Neural progenitor cell (in vitro differentiated cells): ENCODE measurements at regions not wholly inside any gene's neighbourhood (a gene's known extent, or its start where the extent isn't known, plus 50 kb on each side); places are given as distances from the start of the nearest gene placed in this dataset.
A peak's percentile ranks its signal among the peaks of the same experiment; 100 is the strongest.

ENCODE experiments used
- DNase-seq: peaks from one replicate; pipeline ENCODE4 v3.0.0-alpha.2; 2016; ENCODE audit warnings: low spot score
- H2AFZ ChIP-seq: fragments of 200-600 bp; sonication (generic); replicated peaks from 2 replicates; pipeline ENCODE4 v1.6.1; 2016; ENCODE audit warnings: antibody characterized with exemption
- H3F3A ChIP-seq: fragments of 200-600 bp; sonication (generic); 2 replicates; pipeline ENCODE4 v1.6.1; 2016; ENCODE audit warnings: antibody characterized with exemption, low read depth
- H3K27ac ChIP-seq: fragments of 200-600 bp; sonication (generic); 2 replicates; pipeline ENCODE4 v1.5.1; 2016; ENCODE audit warnings: mild to moderate bottlenecking
- H3K27me3 ChIP-seq: fragments of 200-600 bp; sonication (generic); 2 replicates; pipeline ENCODE4 v1.6.1; 2016; ENCODE audit warnings: mild to moderate bottlenecking, moderate library complexity
- H3K36me3 ChIP-seq: fragments of 200-600 bp; sonication (generic); 2 replicates; pipeline ENCODE4 v1.5.1; 2016
- H3K4me1 ChIP-seq: fragments of 200-600 bp; sonication (generic); 2 replicates; pipeline ENCODE4 v1.6.1; 2016; ENCODE audit warnings: mixed run types
- H3K4me2 ChIP-seq: fragments of 200-600 bp; sonication (generic); 2 replicates; pipeline ENCODE4 v1.6.1; 2016
- H3K4me3 ChIP-seq: fragments of 200-600 bp; sonication (generic); 2 replicates; pipeline ENCODE4 v1.5.1; 2016
- H3K79me2 ChIP-seq: fragments of 200-600 bp; sonication (generic); 2 replicates; pipeline ENCODE4 v1.6.1; 2016; ENCODE audit warnings: low read depth
- H3K9ac ChIP-seq: fragments of 200-600 bp; sonication (generic); 2 replicates; pipeline ENCODE4 v1.6.1; 2016
- H3K9me3 ChIP-seq: fragments of 200-600 bp; sonication (generic); 2 replicates; pipeline ENCODE4 v1.5.1; 2016; ENCODE audit warnings: low read depth
- H4K20me1 ChIP-seq: fragments of 200-600 bp; sonication (generic); 2 replicates; pipeline ENCODE4 v1.6.1; 2016; ENCODE audit warnings: low read depth
- H3K27ac Mint-ChIP-seq: 3 replicates; pipeline ENCODE4 v1.8.0; 2021; ENCODE audit warnings: mixed read lengths
- H3K27me3 Mint-ChIP-seq: 2 replicates; pipeline ENCODE4 v1.8.0; 2022; ENCODE audit warnings: low read depth, mild to moderate bottlenecking, inconsistent platforms, moderate library complexity, mixed read lengths; ENCODE audit not compliant: insufficient read depth
- H3K36me3 Mint-ChIP-seq: 3 replicates; pipeline ENCODE4 v1.8.0; 2021; ENCODE audit warnings: mixed read lengths
- H3K4me1 Mint-ChIP-seq: 3 replicates; pipeline ENCODE4 v1.8.0; 2021; ENCODE audit warnings: mixed read lengths
- H3K4me3 Mint-ChIP-seq: 3 replicates; pipeline ENCODE4 v1.8.0; 2021; ENCODE audit warnings: mild to moderate bottlenecking, moderate library complexity, mixed read lengths
- H3K9me3 Mint-ChIP-seq: 3 replicates; pipeline ENCODE4 v1.8.0; 2020; ENCODE audit warnings: mixed read lengths
- CTCF ChIP-seq: fragments of 200-600 bp; sonication (generic); IDR thresholded peaks from 2 replicates; pipeline ENCODE4 v1.5.1; 2017; ENCODE audit warnings: antibody characterized with exemption, mild to moderate bottlenecking
- EZH2 ChIP-seq: fragments of 200-600 bp; sonication (generic); IDR thresholded peaks from 2 replicates; pipeline ENCODE4 v1.6.1; 2017; ENCODE audit warnings: antibody characterized with exemption, mild to moderate bottlenecking, moderate library complexity
- EZH2phosphoT487 ChIP-seq: fragments of 200-600 bp; sonication (generic); IDR thresholded peaks from 2 replicates; pipeline ENCODE4 v1.6.1; 2017; ENCODE audit warnings: antibody characterized with exemption

DNA sequence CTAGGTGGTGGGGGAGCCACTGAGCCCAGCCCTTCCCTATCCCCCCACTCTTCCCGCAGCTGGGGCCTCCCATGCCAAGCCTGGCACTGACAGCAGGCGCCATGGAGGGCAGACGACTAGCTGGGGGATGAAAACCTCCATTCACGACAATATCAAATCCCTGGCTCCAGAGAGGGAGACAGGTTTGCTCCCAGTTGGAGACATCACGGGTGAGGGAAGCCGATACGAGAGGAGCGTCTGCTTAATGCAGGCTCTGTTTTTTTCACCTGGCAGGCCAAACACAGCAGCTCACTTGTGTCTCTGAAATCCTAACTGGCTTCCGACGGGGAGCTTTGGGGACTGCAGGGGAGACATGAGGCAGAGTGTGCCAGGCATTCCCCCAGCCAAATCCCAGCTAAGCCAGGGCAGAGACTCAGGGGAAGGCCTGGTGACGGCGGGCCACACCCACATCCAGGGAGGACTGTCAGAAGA is 307.4 kb upstream of the ZMIZ1 start:
- H3F3A ChIP-seq: no peaks in the 10 kb centered on the region
- H3K27ac ChIP-seq: no peak overlapping the region
- Mint-ChIP-seq H3K4me3 (no peak overlapping the region), H3K36me3 (no peaks in the 10 kb centered on the region), H3K27ac (no peak overlapping the region), H3K27me3 (peaks cover 22% of the 10 kb centered on the region), H3K9me3 (no peaks in the 10 kb centered on the region), H3K4me1 (peaks cover 50% of the 10 kb centered on the region)
- H3K9me3 ChIP-seq: no peaks in the 10 kb centered on the region
- H3K4me3 ChIP-seq: no peak overlapping the region
- H3K36me3 ChIP-seq: no peaks in the 10 kb centered on the region
- DNase-seq: peak; percentile 43
- TF ChIP-seq EZH2phosphoT487 (no peak), EZH2 (no peak), CTCF (no peak)
- no peak overlapping the region for H2AFZ ChIP-seq
- peaks cover 6% of the 10 kb centered on the region for H3K4me1 ChIP-seq
- no peaks in the 10 kb centered on the region for H4K20me1 ChIP-seq
- no peak overlapping the region for H3K4me2 ChIP-seq
- no peaks in the 10 kb centered on the region for H3K79me2 ChIP-seq
- no peaks in the 10 kb centered on the region for H3K27me3 ChIP-seq
- no peak overlapping the region for H3K9ac ChIP-seq

DNA sequence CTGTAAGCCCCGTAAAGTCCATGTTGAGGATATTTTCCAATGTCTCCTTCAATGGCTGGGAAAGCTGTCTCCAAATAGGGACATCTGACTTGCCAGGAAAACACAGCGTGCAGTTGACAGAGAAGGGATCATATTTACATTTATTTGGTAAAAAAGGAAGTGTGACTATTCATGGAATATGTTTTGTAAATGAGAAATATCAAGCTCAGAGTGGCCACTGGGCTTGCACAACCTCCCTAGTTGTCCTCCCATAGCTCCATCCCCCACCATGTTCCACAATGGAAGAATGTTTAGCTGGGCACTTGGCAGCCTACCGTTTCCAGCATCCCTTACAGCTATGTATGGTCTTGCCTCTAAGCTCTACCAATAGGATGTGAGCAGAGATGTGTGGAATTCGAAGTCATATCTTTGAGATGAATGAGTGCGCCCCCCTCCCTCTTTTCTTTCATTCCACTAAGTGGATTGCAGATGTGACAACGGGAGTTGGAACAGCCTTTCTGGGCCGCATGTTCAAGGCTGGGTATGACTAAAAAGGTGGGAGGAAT is 306.6 kb upstream of the ZMIZ1 start:
- Mint-ChIP-seq H3K27ac (no peak overlapping the region), H3K9me3 (no peaks in the 10 kb centered on the region), H3K36me3 (no peaks in the 10 kb centered on the region), H3K4me3 (no peak overlapping the region), H3K27me3 (peaks cover 26% of the 10 kb centered on the region), H3K4me1 (peaks cover 45% of the 10 kb centered on the region)
- Histone ChIP-seq H3K79me2 (no peaks in the 10 kb centered on the region), H3K27me3 (no peaks in the 10 kb centered on the region), H3K4me1 (no peaks in the 10 kb centered on the region), H3K27ac (no peak overlapping the region), H3F3A (no peaks in the 10 kb centered on the region), H3K36me3 (no peaks in the 10 kb centered on the region), H3K4me2 (no peak overlapping the region), H3K9ac (no peak overlapping the region), H4K20me1 (no peaks in the 10 kb centered on the region), H2AFZ (no peak overlapping the region), H3K4me3 (no peak overlapping the region), H3K9me3 (no peaks in the 10 kb centered on the region)
- DNase-seq: no peak
- TF ChIP-seq CTCF: no peak
- no peak for TF ChIP-seq EZH2phosphoT487
- TF ChIP-seq EZH2: no peak

- peaks cover 26% of the 10 kb centered on the region for H3K27me3 Mint-ChIP-seq
- no peak overlapping the region for H3K4me3 Mint-ChIP-seq
- no peaks in the 10 kb centered on the region for H3F3A ChIP-seq
- peaks cover 37% of the 10 kb centered on the region for H3K4me1 Mint-ChIP-seq
- peak overlapping the region; percentile 42 for H3K27ac Mint-ChIP-seq
- no peak overlapping the region for H2AFZ ChIP-seq
- H4K20me1 ChIP-seq: no peaks in the 10 kb centered on the region
- no peaks in the 10 kb centered on the region for H3K79me2 ChIP-seq
- no peak for TF ChIP-seq CTCF
- TF ChIP-seq EZH2: no peak
- TF ChIP-seq EZH2phosphoT487: no peak
- no peak for DNase-seq
- H3K27me3 ChIP-seq: no peaks in the 10 kb centered on the region
- no peaks in the 10 kb centered on the region for H3K36me3 Mint-ChIP-seq
- no peak overlapping the region for H3K27ac ChIP-seq
- H3K4me2 ChIP-seq: no peak overlapping the region
- no peaks in the 10 kb centered on the region for H3K9me3 Mint-ChIP-seq
- no peaks in the 10 kb centered on the region for H3K4me1 ChIP-seq
- H3K9ac ChIP-seq: no peak overlapping the region
- H3K4me3 ChIP-seq: no peak overlapping the region
- no peaks in the 10 kb centered on the region for H3K36me3 ChIP-seq
- H3K9me3 ChIP-seq: no peaks in the 10 kb centered on the region
These were observed 305.5 kb upstream of the ZMIZ1 start for GRCh38 chr10:78763234-78763633.
